Skin epidermis (tissue), 12 donors: ENCODE measurements at regions not wholly inside any gene's neighbourhood (a gene's known extent, or its start where the extent isn't known, plus 50 kb on each side); places are given as distances from the start of the nearest gene placed in this dataset.
"Not testable (repeated sequence)": the region's sequence is repeated elsewhere in the genome, so short reads cannot be mapped to it uniquely, and the experiment has no call there.

Experiments used
- H3K27ac ChIP-seq, 21 experiments: fragments of 200-600 bp; sonication (generic) in 11 of 21; one replicate each; pipeline ENCODE4 v1.5.0; 2020; ENCODE audit warnings: mild to moderate bottlenecking in 3 of 21, inconsistent platforms in 2 of 21, moderate library complexity in 2 of 21
- H3K4me3 ChIP-seq, 7 experiments: fragments of 200-600 bp; sonication (generic) in 2 of 7; one replicate each; pipeline ENCODE4 v1.5.0; 2020; ENCODE audit warnings: inconsistent platforms in 2 of 7, mild to moderate bottlenecking in 2 of 7, moderate library complexity in 1 of 7

DNA sequence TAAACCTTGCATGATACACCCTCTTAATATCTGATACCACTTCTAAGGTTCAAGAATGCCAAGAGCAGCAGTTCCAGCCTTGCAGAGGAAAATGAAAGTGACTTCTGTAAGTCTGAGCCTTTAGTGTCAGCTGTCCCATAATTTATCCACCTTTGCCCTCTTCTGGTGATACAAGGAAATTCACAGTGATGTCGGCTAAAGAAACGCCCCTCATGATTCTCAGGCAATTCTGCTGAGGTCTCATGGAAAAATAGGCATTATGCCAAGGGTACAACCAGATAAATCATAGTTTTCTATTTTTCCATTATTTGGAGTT lies 172.2 kb upstream of the CXCL13 start:
- no peak overlapping the region for H3K27ac ChIP-seq
- no peak overlapping the region for H3K4me3 ChIP-seq

DNA sequence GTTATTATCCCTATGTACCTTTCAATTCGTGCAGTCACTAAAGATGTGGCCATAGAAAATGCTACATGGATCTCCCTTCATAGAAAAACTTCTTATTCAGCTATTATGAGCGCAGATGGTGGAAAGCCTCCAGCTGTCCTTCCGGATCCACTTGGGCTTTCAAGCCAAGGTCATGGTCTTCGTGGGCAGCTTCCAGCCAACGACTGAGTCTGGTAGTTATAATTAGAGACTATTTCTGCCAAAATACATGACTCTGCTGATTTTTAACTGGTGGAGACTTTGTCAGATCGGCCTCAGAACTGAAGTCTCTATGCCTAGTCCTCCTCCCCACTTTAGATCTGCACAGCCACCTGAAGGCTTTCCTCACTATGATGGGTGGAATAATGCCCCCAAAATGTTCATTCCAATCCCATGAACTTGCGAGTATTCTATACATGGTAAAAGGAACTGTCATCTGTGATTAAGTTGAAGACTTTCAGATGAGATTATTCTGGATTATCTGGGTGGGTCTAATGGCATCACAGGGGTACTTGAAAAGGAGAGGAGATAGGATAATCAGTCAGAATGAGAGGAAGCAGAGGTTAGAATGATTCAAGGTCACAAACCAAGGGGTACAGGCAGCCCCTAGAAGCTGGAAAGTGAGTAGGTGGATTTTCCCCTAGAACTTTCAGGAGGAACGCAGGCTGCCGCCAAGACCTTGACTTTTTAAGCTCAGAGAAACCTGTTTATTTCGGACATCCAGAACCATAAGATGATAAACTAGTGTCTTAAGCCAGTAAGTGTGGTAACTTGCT lies 171.1 kb upstream of the CXCL13 start:
- no peak overlapping the region for H3K27ac ChIP-seq
- no peak overlapping the region for H3K4me3 ChIP-seq

DNA sequence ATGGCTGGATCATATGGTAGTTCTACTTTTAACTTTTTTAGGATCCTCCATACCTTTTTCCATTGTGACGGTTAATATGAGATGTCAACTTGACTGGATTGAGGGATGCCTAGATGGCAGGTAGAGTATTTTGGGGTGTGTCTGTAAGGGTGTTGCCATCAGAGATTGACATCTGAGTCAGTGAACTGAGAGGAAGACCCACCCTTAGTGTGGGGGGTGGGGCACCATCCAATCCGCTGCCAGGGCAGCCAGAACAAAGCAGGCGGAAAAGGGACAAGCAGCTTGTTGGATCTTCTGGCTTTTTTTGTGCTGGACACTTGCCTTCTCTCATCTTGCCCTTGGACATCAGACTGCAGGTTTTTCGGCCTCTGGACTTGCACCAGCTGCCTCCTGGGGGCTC lies 168.5 kb upstream of the CXCL13 start:
- Histone ChIP-seq H3K4me3 (no peak overlapping the region), H3K27ac (no peak overlapping the region)

DNA sequence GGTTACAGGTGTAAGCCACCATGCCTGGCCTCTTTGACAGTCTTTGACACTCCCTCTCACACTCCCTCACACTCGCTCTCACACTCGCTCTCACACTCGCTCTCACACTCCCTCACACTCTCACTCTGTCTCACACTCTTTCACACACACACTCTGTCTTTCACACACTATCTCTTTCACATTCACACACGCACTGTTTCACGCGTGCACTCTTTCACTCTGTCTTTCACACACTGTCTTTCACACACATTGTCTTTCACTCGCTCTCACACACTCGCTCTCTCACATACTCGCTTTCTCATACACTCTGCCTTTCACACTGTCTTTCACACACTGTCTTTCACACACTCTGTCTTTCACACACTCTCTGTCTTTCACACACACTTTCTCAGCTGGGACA lies 167.1 kb upstream of the CXCL13 start:
- no peak overlapping the region for H3K27ac ChIP-seq
- no peak overlapping the region for H3K4me3 ChIP-seq

DNA sequence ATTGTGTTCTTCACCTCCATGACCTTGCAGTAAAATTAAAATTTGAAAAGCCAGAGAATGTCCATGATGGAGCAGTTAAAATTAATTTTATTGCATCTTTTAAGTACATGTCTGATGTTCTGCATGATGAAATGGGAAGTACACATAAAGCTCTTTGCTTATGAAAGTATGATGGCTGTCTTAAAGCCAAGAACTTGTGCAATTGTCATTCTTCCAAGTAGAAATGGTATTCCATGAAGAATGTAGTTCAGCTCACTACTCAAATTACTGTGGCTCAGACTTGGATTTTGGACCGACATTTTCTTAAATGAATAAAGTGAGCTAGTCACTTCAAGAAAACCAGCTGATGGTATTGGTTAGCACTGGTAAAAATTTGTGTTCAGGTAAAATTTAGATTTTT lies 161.7 kb upstream of the CXCL13 start:
- no peak overlapping the region for H3K27ac ChIP-seq
- no peak overlapping the region for H3K4me3 ChIP-seq

DNA sequence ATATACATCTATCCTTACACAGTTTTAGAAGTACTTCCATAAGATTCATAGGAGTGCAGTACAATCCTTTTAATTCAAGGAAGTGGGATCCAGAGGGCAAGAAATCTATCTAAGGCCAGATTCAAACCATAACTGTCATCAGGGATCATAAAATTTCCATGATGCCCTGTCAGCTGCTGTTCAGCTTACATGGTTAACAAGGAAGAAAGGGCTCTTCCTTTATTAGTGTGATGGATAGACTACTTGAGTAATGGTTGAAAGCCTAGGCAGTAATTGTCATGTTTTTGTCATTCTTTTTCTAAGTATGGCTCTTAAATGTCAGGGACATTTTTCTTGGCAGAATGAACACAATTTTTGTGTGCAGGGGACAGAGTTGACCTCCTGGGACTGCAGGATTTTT lies 159.8 kb upstream of the CXCL13 start:
- Histone ChIP-seq H3K4me3 (no peak overlapping the region), H3K27ac (no peak overlapping the region)

DNA sequence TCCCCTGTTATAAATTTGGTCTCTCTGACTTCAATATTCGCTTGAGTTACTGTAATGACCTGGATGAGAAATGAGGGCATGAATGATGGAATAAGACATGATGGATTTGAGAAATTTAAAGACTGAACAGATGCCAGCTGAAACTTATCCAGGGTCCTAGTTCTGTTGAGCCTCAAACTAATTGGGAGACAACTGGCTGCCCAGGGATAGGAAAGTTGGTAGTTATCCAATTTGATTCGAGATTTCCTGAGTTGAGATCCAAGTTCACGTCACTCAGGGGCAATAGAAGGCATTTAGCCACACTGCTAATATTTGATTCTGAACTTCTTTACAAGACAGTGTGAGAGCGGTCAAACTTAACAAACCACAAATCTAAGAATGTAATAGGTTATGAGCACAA lies 159.0 kb upstream of the CXCL13 start:
- no peak overlapping the region for H3K4me3 ChIP-seq
- H3K27ac ChIP-seq, result no peak overlapping the region

DNA sequence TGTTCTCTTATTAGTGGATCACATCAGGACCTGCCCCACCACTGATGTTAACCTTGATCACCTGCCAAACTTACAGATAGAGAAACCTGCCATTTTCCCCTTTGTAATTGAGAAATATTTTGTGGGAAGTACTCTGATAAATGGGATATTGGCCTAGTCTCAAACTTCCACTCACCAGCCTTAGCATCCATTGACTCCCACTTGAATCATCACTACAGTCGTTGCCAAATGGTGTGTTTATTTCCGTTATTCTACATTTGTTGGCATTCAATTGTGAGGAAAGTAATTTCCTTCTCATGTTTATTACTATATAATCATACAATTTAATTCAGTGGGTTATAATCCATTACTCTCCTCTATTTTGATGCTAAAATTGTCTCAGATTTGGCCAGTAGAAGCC lies 156.4 kb upstream of the CXCL13 start:
- H3K27ac ChIP-seq, result no peak overlapping the region
- no peak overlapping the region for H3K4me3 ChIP-seq

DNA sequence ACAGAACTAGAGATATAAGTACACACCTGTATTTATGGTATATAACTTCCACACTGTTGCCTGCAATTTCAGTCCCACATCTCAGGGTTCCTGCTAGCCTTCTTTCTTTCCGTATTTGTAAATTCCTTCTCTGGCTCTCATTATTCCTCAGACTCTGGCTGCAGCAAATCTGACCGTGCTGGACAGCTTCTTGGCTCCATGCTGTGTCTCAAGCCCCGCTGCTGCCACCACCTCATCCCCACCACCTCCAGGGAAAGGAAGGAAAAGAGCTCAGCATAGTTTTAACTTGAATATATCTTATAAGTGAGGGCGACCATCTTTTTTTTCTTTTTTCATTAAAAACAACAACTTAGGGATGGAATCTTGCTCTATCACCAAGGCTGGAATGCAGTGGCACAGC lies 155.6 kb upstream of the CXCL13 start:
- H3K27ac ChIP-seq, result no peak overlapping the region
- no peak overlapping the region for H3K4me3 ChIP-seq

DNA sequence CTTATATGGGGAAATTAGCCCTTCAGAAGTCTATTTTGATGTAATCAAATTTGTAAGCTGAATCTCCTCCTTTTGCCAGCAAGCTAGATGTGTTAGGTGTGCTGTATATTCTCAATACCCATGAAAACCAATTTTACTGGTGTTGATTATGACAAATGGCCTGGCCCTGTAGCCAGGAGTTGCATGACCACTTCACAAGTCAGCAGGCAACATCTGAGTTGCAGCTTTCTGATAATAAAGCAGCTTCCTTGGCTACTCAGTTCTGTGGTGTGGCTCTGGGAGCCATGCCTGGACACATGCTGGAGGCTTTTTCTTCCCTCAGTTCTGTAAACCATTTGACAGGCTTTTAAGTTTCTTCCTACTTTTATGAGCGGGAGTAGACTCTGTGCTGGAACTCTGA lies 154.1 kb upstream of the CXCL13 start:
- Histone ChIP-seq H3K4me3 (no peak overlapping the region), H3K27ac (no peak overlapping the region)

DNA sequence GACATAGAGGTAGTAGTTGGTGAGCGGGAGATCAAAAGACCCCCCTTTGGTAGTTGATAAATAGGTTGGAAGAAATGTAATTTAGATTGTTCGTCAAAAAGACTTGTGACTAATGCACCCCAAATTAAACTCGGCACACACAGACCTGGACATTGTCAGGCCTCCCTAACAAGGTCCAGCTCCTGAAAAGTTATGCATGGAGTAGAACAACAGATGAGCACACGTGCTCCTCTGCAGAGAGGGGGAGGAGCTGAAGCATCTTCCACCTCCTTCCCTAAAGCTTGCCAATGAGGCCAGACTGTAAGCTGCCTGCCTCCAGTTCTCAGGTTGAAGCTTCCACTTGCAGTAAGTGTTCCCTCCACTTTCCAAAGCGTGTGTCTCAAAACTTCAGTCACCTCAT lies 153.5 kb upstream of the CXCL13 start:
- H3K4me3 ChIP-seq, H3K27ac ChIP-seq: not testable (repeated sequence)

DNA sequence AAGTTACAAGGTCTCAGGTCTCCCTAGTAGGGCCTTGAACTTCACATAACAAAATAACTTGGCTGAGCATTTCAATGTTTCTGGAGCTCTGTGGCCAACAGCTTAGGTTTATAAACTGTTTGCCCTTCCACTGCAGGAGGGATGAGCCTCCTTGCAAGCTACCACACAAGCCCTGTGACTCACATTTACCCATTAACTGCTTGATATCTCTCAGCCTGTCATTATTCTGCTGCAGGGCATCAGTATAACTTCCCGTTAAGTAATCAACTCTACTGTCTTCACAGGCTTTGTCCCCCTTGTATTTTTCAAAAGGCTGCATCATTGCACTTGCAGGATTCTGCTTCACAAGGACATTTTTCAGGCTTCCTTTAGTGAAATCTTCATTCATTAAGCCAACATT lies 151.7 kb upstream of the CXCL13 start:
- no peak overlapping the region for H3K4me3 ChIP-seq
- H3K27ac ChIP-seq, result no peak overlapping the region

DNA sequence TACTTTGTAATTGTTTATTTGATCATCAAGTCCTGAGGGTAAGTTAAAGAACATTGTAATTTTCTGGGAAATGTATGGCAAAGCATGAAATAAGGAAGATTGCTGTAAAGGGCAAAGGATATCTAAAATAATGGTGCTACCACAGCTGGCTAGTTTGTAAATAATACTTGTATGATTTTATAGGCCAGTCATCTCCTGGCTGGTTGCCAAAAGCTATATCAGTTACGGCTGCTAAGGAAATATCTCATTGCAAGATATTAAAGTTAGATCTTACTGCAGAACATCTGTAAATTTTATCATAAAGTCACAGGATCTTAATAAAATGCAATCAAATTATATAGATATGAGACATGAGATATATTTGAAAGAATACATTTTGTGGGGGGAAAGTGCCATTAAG lies 150.8 kb upstream of the CXCL13 start:
- Histone ChIP-seq H3K4me3 (no peak overlapping the region), H3K27ac (no peak overlapping the region)

DNA sequence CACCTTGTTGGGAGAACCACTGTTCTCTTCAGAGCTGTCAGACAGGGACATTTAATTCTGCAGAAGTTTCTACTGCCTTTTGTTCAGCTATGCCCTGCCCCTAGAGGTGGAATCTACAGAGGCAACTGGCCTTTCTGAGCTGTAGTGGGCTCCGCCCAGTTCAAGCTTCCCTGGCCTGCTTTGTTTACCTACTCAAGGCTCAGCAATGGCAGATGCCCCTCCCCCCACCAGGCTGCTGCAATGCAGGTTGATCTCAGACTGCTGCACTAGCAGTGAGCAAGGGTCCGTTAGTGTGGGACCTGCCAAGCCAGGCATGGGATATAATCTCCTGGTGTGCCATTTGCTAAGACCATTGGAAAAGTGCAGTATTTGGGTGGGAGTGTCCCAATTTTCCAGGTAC lies 141.5 kb upstream of the CXCL13 start:
- H3K27ac ChIP-seq, result not testable (repeated sequence)

DNA sequence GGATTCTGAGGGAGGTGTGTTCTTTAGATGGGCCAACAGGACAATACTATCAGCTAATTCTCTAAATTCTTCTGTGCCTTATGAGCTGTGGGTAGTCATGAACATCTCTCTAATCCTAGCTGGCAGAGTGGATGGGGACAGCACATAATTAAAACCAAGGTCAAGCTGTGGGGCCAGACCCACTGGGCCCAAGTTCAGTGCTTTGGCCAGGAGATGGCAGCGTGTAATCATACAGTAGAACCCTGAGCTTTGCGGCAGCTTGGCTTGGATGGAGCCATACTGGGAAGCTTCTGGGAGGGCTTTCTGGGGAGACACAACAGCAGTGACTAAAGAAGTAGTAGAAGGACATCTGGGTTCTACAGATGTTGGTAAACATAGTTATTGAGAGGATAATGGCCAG lies 140.3 kb upstream of the CXCL13 start:
- Histone ChIP-seq H3K27ac (no peak overlapping the region), H3K4me3 (no peak overlapping the region)

More for the DNA sequence above, 141.5 kb upstream of the CXCL13 start:
- not testable (repeated sequence) for H3K4me3 ChIP-seq

DNA sequence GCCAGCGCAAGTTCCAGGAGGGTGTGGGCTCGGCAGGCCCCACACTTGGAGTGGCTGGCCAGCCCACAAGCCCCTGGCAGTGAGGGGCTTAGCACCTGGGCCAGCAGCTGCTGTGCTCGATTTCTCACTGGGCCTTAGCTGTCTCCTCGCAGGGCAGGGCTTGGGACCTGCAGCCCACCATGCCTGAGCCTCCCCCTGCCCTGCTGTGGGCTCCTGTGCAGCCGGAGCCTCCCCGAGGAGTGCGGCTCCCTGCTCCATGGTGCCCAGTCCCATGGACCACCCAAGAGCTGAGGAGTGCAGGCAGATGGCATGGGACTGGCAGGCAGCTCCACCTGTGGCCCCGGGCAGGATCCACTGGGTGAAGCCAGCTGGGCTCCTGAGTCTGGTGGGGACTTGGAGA lies 139.2 kb upstream of the CXCL13 start:
- Histone ChIP-seq H3K27ac (no peak overlapping the region), H3K4me3 (no peak overlapping the region)

DNA sequence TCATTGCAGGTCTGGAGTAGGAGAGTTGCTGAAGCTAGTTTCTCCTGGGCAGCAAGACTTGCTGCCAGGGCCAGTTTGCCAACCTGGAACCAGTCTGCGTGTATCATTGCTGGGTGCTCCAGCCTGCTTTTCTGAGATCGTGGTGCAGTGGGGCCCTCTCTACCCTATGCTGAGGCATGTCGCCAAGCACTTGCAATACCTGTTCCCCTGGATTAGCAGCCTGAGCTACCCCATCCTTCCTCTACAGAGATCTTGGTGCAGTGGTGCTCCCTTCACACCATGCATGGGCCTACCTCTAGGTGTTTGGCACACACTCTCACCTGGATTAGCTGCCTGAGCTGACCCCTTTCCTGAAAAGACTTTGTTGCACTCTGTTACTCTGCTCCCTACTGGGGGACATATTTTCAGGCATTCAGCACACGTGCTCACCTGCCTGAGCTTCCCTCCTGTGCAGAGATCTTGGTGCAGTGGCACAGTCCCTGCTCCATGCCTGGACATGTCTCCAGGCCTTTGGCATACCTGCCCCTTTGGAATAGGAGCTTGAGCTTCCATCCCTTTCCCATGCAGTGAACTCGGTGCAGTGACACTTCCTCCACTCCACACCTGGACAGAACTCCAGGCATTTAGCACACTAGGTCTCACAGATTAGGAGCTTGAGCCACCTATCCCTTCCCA lies 133.7 kb upstream of the CXCL13 start:
- no peak overlapping the region for H3K4me3 ChIP-seq

DNA sequence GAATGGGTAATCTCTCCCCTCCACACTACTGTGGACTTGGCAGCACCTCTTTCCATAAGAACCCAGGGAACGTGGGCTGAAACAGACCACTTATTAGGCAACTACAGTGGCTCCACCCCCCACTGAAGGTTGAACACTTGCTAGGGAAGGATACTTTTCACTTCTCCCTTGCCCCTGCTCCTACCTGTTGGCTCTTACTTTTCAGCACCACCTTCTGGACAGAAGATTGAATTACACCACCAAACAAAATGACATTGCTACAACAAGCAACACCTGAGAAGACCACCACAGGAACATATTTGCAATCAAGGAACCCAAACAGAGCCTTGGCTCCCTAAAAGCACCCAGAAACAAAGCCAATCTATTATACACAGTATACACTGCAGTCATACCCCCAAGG lies 132.1 kb upstream of the CXCL13 start:
- H3K27ac ChIP-seq, result no peak overlapping the region

More for the DNA sequence above, 133.7 kb upstream of the CXCL13 start:
- H3K27ac ChIP-seq, result no peak overlapping the region

DNA sequence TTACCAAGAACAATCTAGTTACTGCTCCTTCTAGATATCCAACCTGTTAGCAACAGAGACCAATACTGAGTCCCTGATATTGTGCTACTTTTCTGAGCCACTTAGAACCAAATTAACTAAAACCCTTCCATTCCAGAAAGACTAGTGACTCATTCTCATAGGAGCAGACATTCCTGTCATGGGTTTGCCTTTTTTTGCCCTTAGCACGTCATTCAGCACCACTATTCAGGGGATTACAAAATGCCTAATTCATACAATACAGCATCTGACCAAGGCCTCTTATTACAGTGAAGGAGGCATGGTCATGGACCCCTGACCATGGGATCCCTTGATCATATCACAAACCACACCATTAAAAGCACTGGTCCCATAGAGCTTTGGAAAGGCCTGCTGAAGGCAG lies 123.8 kb upstream of the CXCL13 start:
- Histone ChIP-seq H3K4me3 (no peak overlapping the region), H3K27ac (no peak overlapping the region)

More for the DNA sequence above, 132.1 kb upstream of the CXCL13 start:
- H3K4me3 ChIP-seq, result no peak overlapping the region

DNA sequence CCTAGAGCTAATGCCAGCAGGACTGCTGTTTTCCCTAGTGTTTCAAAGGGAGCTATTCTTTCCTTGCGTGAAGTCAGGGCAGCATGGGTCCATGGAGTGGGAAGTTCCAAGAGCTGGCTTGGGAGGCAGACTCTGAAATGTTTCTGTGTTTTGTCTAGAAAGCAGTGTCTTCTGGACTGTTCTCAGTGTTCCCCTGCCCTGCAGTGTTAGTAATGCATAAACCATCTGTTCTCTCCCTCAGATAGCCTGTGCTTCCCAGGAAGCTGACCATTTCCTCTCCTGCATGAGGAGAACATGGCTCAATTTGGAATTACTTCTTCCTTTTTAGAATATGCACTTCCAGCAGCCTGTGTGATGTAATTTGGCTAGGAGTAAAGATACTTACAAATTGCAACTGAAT lies 116.7 kb upstream of the CXCL13 start:
- Histone ChIP-seq H3K27ac (no peak overlapping the region), H3K4me3 (no peak overlapping the region)

DNA sequence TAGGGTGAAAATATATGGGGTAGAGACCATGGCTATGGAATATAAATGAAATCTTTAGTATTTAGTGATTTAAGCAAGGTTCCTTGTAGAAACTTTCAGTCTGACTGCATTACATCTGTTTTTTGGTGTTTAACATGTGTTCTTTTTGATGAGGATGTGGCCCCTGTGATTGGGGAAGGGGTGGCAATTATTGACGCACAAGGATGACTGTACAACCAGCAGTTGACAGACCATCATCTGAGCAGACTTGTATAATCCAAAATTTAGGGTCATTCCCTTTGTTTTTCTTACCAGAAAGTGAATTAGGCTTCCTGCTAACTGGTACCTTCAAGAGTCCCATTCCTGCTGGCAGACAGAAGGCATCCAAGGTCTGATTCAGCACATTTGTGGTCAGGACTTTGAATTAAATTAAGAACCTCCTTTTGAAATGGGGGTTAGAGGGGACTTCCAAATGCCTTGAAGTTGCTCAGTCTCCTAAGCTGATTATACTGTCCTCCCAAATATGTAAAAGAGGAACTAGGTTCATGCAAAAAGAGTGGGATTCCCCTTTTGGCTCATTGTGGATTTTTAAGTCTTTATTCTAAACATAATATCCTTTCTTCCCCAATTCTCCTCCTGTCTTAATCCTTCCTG lies 112.4 kb upstream of the CXCL13 start:
- no peak overlapping the region for H3K4me3 ChIP-seq

More for the DNA sequence above, 112.4 kb upstream of the CXCL13 start:
- no peak overlapping the region for H3K27ac ChIP-seq
